Ecto neural progenitor cell (in vitro differentiated cells): ENCODE measurements at regions not wholly inside any gene's neighbourhood (a gene's known extent, or its start where the extent isn't known, plus 50 kb on each side); places are given as distances from the start of the nearest gene placed in this dataset.

Experiments
- DNase-seq: peaks from one replicate; pipeline ENCODE4 v3.0.0-alpha.2; 2018; ENCODE audit warnings: low spot score

GRCh38 chr6:139655783-139656705, 281.6 kb upstream of the CITED2 start:
- no peak for DNase-seq

DNA sequence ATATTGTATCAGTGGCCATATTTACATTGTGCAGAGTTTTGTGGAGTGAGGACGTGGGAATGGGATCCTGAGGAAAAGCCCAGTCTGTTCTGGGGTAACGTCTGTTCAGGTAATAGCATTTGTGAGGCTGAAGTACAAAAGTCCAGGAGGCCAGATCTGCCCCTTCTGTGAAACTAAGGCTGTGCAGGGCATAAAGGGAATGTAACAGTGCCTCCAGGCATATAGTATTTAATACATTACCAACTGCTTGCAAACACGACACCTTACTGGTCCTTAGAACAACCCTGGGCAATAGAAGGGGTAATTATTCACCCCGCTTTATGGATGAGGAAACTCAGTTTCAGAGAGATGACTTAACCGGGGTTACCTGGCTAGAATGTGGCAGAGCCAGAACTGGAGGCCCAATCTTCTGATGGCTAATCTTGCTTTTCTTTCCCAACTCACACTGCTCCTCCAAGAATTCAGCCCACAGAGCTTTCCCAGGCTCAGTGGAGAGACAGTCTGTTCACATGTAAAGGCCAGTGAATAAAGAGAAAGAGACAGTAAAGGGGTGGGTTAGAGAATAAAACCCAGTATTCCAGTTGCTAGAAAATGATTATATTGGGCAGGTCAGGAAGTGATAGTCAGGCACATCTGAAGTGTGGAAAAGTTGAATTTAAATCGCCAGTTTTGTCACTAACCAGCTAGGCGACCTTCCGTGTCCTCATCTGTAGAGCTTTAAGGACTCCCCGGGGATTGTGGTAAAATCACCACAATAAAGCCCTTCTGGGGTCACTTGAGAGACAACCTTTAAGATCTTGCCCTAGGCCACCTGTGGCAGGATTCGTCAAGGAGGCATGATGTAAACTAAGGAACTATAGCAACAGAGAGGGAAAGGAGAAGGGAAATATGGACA, 280.7 kb upstream of the CITED2 start:
- DNase-seq: no peak

DNA sequence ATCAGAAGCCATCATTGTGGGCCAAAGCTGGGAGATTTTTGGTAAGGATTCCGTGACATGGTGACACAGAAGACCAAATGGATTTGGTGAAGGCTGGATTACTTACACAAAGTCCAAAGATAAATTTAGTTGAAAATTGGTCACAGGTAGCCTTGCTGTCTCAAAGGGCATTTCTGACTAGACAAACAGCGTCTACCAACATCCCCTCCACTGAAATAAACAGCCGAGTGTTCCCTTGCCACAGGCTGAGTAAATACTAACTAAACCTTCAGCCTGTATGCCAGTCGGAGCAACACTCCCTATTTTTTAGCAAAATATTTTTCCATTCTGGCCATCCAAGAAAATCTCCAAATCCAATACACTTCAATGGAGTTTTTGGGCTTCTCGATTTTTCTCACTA, 279.9 kb upstream of the CITED2 start:
- no peak for DNase-seq

GRCh38 chr6:139653111-139653510, 278.7 kb upstream of the CITED2 start:
- no peak for DNase-seq

DNA sequence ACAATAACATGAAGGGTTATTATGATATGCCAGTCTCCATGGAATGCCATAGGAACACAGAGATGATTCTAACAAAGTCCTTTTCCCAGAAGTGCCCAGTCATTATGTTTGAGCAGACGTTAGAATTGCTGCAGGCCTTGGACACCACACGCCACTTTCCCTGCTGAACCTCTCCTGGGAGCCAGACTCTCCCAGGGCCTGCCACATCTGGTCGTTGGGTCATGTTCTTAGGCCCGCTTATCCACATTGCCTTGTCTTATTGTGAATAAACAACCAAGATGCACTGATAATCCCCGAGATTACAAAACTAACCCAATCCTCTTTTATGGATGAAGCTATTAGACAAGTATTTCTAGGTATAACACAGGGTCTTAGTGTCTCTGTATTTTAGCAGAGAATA, 276.5 kb upstream of the CITED2 start:
- DNase-seq: no peak

DNA sequence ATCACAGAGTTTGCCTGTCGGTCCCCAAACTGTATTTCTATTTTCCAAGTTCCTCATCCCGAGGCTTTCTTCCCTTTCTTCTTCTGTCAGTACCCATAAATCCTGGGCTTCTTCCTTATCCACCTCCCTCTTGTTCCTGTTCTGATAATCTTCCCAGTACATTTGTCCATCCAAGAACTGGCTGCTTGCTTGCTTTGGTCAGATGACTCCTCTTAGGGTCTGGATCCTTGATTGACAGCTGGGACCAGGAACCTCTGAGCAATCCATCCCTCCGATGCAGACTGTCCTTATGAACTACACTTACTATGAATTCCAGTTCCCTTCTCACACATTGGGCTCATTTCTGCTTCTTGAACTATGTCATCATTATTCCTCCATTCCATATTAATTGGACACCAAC, 275.3 kb upstream of the CITED2 start:
- no peak for DNase-seq

- no peak for DNase-seq
Measured at GRCh38 chr6:139649128-139649527, 274.7 kb upstream of the CITED2 start.

DNA sequence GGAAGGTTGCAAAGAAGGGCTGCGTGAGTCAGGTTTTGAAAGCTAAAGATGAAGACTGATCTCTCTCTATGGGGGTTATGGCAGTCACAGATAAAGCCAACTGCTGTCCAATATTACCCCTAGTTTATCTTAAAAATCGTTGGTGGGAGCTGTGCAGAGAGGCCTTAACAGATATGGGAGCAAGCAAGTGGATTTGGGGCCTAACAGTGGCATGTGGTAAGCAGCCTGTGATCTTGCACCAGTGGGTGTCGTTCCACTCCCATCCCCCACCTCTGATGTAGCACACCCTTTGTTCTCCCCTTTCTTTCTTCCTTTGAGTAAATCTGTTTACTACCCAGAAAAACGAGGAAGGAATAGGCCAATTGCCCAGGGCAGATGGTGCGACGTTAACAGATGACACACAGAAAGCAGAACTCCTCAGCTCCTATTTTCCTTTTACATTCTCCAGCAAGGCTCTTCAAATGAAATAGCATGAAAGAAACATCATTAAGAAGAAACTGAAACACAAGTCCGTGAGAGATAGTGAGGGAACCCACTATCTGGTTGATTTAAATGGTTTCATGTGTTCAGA, 274.1 kb upstream of the CITED2 start:
- DNase-seq: no peak

DNA sequence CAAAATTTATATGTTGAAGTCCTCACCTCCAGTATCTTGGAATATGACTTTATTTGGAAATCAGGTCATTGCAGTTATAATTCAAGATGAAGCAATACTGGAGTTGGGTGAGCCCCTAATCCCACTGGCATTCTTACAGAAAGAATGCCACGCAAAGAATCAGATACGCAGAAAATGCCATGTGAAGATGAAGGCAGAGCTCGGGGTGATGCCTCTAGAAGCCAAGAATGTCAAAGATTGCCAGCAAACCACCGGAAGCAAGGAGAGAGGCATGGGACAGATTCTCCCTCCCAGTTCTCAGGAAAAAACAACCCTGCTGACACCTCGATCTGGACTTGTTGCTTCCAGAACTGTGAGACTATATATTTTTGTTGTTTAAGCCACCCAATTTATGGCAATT, 273.4 kb upstream of the CITED2 start:
- DNase-seq: no peak

GRCh38 chr6:139647016-139647415, 272.6 kb upstream of the CITED2 start:
- no peak for DNase-seq

DNA sequence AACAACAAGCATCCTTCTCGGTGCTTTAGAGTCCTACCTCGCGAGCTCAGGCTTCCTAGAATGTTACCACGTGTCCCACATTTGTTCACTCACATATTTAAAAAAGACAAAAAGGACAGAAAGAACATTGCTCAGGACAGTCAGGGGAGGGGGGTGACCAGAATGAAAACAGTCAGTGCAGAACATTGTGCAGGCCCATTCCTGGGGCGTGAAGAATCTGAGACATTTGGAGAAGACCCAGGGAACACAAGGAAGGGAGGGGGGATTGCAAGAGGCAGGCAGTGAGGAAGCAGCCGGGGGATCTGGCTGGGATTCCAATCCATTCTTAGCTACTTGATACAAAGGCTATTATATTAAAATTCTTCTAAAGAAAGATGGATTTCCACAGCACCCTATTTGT, 270.4 kb upstream of the CITED2 start:
- no peak for DNase-seq

GRCh38 chr6:139643986-139644385, 269.5 kb upstream of the CITED2 start:
- DNase-seq: no peak

DNA sequence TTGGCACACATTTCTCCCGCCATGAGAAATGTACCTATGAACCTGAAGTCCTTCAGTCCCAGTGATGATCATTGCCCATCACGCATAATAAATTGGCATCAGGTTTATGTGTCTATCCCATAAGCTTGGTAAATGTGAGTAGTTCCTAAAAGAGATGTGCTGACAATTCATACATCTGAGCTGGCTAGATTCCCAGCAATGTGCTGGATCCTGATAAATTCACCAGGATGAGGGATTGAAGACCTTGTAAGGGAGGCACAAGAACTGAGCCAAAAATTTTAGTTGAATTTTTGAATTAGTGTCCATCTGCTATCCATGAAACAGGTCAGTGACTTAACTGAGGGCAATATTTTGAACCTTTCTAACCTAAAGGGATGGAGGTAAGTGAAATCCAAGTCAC, 267.9 kb upstream of the CITED2 start:
- DNase-seq: no peak

DNA sequence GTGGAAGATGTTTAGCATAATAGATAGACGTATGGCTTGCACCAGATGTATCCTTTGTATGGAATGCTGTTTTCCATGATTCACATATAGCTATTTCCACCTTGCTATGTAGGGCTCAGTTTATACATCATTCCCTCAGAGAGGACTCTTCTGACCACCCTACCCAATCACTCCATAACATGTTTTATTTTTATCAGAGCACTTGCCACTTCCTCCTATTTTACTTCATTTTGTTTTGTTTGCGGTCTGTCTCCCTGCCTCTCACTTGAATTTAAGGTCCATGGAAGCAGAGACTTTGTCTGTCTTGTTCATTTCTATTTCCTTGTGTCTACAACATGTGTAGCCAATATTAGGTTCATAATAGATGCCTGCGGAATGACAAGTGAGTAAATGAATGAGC, 266.9 kb upstream of the CITED2 start:
- no peak for DNase-seq

GRCh38 chr6:139640921-139641320, 266.5 kb upstream of the CITED2 start:
- no peak for DNase-seq

DNA sequence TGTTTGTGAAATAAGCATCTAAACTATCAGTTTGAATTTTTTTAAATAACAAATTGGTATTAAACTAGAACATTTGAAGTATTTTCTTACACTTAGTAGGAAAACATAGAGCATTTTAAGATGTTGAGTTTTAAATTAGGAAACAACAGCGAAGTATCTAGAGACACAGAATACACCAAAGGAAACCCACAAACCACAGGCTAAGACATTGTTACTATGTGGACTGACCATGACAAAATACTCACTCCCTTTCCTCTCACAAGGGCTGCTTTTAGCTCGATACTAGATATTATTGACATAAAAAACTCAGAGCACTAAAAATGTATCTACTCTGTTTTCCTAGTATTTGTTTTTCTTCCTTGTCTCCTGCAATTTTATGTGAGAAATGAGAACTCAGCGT, 266.0 kb upstream of the CITED2 start:
- no peak for DNase-seq

GRCh38 chr6:139639507-139639906, 265.1 kb upstream of the CITED2 start:
- DNase-seq: no peak

GRCh38 chr6:139638179-139638941, 263.9 kb upstream of the CITED2 start:
- no peak for DNase-seq

- DNase-seq: no peak
Measured at GRCh38 chr6:139637766-139638165, 263.3 kb upstream of the CITED2 start.

GRCh38 chr6:139636391-139636790, 261.9 kb upstream of the CITED2 start:
- DNase-seq: no peak

- DNase-seq: no peak
Measured at GRCh38 chr6:139635401-139636130, 261.1 kb upstream of the CITED2 start.
